ENCODE measurements at regions not wholly inside any gene's neighbourhood (a gene's known extent, or its start where the extent isn't known, plus 50 kb on each side); places are given as distances from the start of the nearest gene placed in this dataset.

DNA sequence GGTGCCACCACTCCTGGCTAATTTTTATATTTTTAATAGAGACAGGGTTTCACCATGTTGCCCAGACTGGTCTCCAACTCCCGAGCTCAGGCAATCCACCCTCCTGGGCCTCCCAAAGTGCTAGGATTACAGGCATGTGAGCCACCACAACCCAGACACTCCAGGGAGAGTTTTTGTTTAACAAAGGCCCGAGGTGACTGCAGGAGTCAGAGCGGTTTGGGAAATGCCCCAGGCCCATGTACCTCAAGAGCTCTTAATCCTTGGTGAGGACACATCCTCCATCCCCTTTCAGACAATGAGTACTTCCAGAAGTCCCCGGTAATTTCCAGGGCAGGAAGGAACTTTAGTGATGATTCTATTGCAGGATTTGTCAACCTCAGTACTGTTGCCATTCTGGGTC, 176.0 kb downstream of the ESRRB start:
- DNase-seq (ENCODE audit: low read depth), result no peak

DNA sequence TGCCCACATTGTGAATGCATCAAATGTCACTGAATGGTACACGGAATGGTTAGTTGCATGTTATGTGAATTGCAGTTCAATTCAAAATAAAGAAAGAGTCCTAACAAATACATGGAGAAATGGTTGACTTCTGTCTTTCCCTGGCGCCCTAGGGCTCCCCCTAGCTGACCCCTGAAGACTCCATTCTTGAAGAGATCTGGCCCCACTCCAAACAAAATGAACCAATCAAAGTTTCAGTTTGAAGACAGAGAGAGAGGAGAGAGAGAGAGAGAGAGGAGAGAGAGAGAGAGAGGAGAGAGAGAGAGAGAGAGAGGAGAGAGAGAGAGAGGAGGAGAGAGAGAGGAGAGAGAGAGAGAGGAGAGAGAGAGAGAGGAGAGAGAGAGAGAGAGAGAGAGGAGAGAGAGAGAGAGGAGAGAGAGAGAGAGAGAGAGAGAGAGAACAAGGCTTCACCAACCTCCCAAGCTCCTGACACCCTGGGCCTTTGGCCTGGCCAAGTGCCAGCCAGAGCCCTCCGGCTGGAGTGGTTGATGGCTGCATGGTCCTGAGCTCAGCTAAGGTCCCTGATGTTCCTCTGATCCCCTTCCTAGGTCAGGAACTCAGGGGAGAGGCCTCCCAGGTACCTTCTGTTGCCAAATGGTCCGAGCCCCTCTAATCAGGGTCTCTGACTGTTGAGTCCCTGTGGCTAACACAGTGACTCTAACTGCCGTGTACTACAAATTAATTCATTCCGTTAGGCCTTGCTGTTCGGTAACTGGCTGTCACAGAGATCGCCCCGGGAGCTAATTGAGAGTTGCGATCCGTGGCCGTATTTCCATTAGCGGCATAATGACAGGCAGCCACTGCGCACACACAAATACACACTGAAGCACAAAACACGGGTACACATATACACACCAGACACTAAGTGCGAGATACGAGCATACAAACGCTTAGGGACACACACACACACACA, 188.8 kb downstream of the ESRRB start:
- DNase-seq (ENCODE audit: low read depth), result no peak

DNA sequence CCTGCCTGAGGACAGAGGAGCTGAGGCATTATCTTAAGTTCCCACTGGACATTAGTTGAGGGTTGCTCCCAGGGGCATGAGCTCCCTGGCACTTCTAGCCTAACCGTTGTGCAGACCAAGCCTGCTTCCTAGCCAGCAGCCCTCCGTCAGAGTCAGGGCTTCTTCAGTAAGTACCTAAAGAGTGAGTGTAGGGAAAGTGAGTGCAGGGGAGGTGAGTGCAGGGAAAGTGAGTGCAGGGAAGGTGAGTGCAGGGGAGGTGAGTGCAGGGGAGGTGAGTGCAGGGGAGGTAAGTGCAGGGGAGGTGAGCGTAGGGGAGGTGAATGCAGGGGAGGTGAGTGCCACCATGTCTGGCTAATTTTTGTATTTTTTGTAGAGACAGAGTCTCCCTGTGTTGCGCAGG, 190.5 kb downstream of the ESRRB start:
- DNase-seq (ENCODE audit: low read depth), result no peak

DNA sequence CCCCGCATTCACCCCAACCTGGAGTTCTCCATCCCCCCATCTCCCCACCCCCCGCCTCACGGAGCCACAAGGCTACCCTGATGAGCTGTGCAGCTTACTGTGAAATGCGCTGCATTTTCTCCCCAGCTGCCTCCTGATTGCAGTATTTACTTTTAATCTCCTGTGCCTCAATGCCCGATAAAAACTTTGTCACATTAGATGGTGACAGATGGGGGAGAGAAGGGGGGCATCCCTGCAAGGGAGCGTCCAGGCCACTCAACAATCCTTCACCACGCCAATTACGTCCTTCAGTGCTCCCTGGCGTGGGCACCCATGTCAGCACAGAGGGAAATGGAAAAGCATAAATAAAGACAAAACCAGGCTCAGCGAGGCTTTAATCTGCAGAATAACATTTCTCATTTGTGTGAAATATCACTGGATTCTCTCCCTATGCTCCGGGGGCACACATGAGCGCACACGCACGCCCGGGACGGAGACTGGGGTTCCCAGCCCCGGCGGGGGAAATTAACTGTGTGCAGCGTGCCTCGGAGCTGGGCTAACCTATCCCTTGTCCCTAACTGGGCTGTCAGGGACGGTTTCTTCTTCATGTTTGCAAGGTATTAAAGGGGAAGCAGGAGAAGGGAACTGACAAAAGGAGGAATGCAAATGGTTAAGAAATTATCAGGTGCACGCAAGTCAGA, 186.7 kb upstream of the VASH1 start:
- no peak for DNase-seq (ENCODE audit: low read depth)

DNA sequence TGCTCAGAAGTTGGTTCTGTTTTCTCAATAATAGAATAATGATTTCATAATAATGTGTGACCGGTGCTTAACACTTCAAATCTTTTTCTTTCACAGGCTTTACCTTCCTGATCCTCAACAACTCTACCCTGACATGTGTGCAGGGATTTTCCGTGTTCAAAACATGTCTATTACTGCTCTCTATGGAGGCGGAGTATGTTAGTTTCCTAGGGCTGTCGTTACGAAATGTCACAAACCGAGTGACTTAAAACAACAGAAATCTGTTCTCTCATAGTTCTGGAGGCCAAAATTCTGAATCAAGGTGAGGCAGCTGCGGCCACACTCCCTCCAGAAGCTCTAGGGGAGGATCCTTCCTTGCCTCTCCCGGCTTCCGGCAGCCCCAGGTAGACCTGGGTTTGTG, 186.2 kb upstream of the VASH1 start:
- no peak for DNase-seq (ENCODE audit: low read depth)

DNA sequence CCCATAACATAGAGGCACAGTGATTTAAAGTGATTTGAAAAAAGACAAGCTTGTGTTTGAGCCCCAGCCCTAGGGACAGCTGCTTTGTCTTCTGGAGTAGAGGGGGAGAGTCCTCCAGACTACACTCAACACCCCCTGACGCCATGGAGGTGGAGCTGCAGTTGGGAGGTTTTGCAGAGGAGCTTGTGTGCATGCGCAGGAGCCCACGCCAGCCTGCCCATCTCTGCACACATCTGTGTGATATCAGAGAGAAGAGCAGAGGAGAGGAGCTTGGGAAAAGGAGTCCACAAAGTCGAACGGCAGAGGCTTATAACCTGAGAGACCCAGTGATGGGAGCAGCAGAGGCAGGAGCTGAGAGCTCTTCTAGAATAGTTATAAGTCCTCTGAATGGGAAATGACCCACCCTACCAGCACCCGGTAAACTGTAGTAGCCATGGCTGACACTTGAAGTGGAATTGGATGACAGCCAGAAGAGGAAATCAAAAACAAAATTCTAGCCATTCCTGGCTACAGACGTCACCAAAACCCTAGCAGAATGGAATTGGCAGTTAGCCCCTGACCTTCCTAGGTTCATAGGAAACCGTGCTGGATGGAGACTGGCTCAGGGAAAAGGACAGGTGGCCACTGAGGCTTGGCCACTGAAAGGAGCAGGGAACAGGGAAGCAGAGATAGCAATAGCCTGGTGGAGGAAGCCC, 185.1 kb upstream of the VASH1 start:
- no peak for DNase-seq (ENCODE audit: low read depth)

DNA sequence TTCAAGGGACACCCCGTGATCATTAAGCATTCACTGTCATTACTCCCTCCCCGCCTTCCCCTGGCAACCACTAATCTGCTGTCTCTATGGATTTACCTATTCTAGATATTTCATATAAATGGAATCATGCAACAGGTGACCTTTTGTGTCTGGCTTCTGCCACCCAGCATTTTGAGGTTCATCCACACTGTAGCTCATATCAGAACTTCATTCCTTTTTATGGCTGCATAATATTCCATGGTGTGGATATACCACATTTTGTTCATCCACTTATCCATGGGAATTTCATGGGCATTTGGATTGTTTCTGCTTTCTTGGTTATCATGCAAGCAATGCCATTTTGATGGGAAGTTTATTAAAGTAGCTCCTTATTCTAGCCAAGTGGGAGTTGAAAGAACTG, 184.2 kb upstream of the VASH1 start:
- DNase-seq (ENCODE audit: low read depth), result no peak

DNA sequence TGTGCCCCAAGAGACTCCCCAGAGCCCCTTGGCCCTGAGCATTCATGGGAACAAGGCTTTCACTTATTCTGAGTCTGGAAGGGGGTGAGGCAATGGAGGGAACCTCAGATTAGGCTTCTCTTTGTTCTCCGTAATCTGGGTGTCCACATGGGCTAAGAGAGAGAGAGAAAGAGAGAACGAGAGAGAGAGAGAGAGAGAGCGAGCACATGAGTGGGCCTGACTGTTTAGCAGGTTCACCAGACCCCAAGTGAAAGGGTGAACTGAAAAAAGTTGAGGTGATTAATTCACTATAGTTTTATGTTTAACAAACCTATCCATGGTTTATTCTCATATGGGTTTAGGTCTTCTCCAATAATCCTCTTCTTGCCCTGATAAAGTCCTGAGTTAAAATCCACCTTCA, 183.4 kb upstream of the VASH1 start:
- no peak for DNase-seq (ENCODE audit: low read depth)

DNA sequence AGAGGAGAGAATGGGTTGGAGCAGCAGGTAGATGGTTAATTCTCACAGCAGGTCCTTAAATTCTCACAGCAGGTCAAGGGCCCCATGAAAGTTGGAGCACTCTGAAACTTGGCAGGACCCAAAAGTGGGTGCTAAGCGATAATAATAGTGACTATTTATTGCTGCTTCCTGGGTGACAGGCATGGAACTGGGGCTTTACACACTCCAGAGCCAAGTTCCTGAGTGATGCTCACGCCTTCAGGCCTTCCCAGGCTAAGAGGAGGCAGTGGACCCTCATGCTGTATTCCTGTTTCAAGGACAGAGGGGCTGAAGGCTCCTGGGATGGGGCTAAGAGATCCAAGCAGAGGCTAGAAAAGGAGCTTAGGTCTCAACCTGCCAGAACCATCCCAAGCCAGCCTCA, 180.9 kb upstream of the VASH1 start:
- DNase-seq (ENCODE audit: low read depth), result no peak

DNA sequence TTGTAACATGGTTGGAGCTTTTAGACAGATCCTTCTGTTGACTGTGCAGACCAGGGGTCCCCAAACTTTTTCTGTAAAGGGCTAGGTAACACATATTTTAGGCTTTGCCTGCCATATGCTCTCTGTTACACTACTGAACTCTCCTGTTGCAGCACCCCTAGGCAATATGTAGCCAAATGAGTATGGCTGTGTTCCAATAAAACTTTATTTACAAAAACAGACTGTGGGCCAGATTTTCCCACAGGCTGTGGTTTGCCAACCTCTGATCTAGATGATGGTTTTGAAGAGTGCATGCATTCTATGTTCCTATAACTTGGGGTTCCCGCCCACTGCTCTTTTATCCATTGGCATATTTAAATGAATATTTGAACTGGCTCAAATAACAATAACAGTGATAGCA, 180.3 kb upstream of the VASH1 start:
- DNase-seq (ENCODE audit: low read depth), result no peak

DNA sequence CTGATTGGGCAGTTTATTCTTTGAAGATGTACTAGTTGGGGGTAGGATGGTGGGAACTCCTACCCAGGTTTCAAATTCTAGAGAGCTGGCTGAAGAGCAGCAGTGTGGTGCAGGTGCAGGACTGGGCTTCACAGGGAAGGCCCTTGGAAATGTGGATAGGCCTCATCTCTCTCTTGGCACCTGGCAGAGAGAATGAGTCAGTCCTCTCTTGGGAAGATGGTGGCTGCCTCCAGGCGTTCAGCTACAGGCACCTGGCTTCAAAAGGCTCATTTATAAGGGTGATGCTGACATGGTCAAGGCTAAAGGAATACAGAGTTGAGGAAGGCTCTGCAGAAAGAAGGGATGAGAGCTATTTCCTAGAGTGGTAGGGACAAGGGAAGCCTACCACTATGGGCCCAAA, 179.7 kb upstream of the VASH1 start:
- DNase-seq (ENCODE audit: low read depth), result no peak

DNA sequence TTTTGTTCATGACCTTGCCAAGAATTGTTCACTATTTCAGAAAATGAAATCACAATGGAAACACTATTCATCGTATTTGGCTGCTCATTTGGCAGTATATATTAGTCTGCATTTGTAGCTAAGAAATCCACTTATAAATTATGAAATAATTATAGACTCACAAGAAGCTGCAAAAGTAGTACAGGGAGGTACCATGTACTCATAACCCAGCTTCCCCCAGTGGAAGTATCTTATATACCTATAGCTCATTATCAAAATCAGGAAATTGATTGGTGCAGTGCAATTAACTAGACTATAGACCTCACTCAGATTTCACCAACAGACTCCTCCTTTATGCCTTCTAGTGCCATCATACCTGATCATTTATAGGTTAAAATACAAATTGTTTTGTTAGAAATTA, 178.8 kb upstream of the VASH1 start:
- no peak for DNase-seq (ENCODE audit: low read depth)

DNA sequence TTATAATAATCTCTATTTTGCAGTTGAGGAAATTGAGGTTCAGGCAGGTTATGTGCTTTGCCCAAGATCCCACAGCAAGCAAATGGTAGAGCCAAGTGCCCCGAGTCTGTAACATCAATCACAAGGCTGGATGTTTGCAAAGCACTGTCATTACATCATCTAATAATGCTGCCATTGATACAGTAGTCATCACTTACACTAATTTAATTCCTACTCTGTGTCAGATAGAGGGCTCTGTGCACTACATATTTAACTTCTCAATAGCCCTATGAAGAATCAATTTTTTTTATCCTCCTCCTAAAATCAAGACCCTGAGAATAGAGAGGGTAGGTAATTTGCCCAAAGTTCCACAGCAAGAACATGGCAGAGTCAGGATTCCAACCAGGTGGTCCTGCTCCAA, 178.1 kb upstream of the VASH1 start:
- DNase-seq (ENCODE audit: low read depth), result no peak

DNA sequence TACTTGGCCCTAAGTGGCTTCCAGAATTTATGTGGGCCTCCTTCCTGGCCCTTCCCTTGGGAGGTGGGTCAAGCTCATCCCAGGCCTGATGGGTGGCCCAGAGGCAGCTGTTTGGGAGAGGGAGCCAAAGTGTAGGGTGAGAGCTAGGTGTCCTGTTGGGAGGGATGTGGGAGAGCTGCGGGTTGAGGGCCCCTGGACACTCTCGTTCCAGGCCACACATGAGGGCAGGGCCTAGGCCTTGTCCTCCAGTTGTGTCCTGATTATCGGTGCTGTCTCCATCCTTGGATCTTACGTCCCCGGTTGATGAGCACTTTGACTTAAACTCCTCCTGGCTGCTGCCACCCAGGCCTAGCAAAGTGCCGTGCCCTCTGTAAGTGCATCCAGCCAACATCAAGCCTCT, 177.5 kb upstream of the VASH1 start:
- no peak for DNase-seq (ENCODE audit: low read depth)

DNA sequence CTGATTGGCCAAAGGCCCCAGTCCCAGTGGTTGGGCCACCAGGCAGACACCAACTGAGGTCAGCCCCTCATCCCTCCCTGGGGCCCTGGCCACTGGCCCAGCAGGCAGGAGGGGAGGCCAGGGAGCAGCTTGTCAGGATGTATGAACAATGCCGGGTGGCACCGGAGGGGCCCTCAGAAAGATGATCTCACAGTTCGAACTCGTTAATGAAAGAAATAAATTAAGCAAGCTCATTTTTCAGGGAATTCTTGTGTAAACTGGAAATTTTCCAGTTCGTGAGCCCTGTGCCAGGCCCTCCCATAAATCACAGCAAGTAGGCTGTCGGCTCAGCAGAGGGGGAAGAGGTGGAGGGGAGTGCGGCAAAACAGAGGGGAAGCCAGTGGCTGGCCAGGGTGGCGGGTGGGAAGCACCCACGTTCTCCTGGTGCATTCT, 177.0 kb upstream of the VASH1 start:
- DNase-seq (ENCODE audit: low read depth), result no peak

DNA sequence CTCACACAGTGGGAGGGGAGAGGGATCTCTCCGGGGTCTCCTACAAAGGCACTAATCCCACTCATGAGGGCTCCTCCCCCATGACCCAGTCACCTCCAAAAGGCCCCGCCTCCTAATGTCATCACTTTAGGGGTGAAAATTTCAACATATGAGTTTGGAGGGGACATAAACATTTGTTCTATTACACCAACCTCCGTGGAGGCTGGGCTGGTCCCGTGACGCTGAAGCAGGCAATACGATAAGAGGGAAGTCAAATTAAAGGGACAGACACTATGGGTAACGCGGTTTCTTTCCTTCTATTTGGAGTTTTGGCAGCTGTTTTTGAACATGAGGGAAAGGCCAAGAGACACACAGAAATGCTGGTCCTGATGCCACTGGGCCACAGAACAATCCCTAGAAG, 175.7 kb upstream of the VASH1 start:
- no peak for DNase-seq (ENCODE audit: low read depth)

DNA sequence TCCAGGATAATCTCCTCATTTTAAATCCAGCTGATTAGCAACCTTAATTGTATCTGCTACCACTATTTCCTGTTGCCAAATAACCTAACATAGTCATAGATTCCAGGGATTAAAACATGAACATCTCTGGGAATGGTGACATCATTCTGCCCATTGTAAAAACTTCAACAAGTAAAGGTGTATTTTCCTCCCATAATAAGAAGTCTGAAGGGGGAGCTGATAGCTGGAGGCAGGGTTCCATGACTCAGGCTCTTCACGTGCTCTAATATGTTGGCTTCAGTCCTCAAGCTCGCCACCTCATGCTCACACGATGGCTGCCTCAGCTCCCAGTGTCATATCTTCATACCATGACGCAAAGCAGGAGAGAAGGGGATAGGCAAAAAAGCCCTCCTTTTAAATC, 172.0 kb upstream of the VASH1 start:
- DNase-seq (ENCODE audit: low read depth), result no peak

DNA sequence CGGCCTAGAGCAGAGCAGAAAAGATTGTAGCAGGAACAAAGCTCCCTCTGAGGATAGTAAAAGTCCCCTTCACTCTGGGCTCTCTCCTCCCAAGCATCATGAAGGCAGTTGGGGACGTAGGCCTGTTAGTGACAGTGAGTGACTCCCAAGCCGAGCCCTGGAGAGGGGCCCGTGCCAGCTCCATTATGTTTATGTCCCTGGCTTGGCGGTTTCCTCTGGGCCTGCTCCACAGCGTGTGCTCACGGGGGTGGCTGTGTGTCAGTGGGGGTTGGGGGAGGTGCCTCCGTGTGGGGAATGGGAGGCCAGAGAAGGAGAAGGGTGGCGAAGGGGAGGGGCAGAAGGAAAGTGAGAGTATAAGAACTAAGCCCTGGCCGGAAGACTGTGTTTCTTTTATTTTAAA, 170.0 kb upstream of the VASH1 start:
- no peak for DNase-seq (ENCODE audit: low read depth)

DNA sequence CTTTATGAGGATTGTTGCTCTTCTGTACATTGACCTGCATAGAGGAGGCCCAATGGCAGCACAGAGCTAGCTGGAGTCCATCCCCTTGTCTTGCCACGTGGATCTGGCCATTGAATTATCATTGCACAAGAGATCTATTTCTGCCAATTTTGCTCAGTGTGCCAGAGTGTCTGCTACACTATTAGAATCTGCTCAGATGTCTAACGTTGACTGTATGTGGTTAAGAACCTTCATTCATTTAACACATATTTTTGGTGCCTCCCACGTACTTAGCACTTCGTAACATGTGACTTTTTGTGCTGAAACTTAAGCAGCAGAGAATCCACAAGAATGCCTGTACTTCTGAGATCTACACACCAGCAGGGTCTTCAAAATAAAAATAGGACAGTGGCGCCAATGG, 166.0 kb upstream of the VASH1 start:
- DNase-seq (ENCODE audit: low read depth), result no peak

DNA sequence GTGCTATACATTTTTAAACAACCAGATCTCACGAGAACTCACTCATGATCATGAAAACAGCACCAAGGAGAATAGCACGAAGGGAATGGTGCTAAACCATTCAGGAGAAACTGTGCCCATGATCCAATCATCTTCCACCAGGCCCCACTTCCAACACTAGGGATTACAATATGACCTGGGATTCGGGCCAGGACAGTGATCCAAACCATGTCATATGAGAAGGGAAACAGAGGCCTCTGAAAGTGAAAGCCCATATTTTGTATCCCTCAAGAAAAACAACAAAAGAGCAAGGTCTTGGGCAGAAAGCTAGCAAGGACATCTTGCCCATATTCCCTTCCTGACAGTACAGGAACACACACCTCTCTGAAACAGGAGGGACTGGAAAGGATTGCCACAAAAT, 163.9 kb upstream of the VASH1 start:
- DNase-seq (ENCODE audit: low read depth), result no peak

DNA sequence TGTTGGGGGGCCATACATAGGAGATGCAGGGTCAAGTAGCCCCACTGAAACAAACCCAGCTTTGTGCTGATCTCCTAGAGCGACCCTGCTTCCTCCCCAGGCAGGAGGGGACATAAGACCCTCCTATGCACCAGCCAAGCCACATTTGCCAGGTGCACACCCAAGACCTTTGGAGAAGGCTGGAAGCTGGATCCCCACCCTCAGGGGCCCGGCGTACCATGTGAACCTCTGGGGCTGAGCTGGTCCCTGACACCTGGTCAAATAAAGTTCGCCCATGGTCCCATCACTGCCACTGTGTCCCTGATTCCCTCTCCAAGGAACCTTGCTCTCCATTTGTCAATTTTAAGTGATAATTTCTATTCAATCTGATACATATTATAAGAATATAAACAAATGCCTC, 162.1 kb upstream of the VASH1 start:
- DNase-seq (ENCODE audit: low read depth), result no peak

DNA sequence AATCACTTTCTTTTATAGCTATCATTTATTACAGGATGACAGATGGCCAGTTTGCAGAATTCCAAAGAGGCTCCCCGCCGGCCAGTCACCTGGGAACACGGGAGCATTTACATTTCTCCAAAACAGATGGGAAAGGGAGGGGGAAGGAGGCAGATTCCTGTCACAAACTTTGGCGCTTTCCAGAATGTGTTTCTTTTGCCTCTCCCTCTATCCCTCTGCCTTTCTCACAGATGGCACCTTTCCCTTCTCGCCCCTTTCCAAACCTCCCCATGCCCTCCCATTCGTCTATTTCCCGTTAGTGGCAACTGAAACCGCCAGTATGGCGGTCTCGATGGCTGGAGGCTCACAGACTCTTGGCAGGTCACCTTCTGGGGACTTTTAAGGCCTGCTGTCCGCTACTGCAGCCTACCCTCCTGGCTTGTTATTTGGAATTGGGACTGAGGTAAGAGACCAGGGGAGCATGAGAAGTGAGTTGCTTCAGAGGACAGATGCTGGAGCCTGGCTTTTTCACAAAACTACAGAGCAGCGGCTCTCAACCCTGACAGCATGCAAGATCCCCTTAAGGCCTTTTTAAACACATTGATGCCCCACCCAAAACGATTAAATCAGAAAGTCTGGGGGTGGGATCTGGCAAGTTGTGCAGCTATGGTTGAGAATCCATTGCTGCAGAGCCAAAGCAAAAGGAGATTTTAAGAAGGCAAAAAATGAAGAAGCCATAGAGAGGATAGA, 161.5 kb upstream of the VASH1 start:
- no peak for DNase-seq (ENCODE audit: low read depth)

All from HS-27A (cell line).